GM13977 (cell line): ENCODE measurements at regions not wholly inside any gene's neighbourhood (a gene's known extent, or its start where the extent isn't known, plus 50 kb on each side); places are given as distances from the start of the nearest gene placed in this dataset.

Experiments used
- DNase-seq: peaks from one replicate; pipeline ENCODE4 v3.0.0; 2012; ENCODE audit warnings: low spot score
- CTCF ChIP-seq: IDR thresholded peaks from 2 replicates; pipeline ENCODE4 v1.5.1; 2012; ENCODE audit warnings: mild to moderate bottlenecking, control low read depth; ENCODE audit not compliant: insufficient read depth; ENCODE audit errors: extremely low read depth, missing control alignments
- in situ Hi-C: fragments of 300-500 bp; cut with MboI; formaldehyde crosslinking; loops from one replicate; pipeline ENCODE4 v1.12.0; 2022; ENCODE audit warnings: low sequenced_read_pairs, low pct_unique_long_range_greater_than_20kb, mixed read lengths, inconsistent platforms; ENCODE audit not compliant: unreplicated experiment

- in situ Hi-C loops = no loop called here
- no peak for TF ChIP-seq CTCF
- DNase-seq = no peak
These were observed 201.5 kb downstream of the KCNJ2 start for GRCh38 chr17:70370816-70371215.

GRCh38 chr17:70373369-70373768 lies 204.0 kb downstream of the KCNJ2 start:
- TF ChIP-seq CTCF = no peak
- in situ Hi-C loops = no loop called here
- DNase-seq = no peak

DNA sequence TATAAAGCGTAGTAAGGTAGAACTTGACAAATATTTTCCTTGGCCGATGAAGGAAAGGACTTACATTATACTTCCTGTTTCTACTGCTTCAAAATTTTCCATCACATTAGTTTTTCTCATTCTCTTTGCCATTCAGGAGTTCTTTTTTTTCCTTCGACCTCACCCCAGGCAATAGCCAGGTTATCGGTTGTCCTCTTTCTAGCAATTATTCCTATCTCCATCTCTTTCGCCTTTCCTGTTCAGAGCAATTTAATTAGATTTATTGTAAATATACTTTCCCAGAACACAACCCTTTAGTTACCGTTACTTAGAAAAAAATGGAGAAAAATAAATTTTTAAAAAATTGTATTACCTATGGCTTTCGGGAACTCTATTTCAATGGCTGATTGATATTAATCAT lies 205.2 kb downstream of the KCNJ2 start:
- TF ChIP-seq CTCF = no peak
- DNase-seq = no peak
- in situ Hi-C loops = no loop called here

DNA sequence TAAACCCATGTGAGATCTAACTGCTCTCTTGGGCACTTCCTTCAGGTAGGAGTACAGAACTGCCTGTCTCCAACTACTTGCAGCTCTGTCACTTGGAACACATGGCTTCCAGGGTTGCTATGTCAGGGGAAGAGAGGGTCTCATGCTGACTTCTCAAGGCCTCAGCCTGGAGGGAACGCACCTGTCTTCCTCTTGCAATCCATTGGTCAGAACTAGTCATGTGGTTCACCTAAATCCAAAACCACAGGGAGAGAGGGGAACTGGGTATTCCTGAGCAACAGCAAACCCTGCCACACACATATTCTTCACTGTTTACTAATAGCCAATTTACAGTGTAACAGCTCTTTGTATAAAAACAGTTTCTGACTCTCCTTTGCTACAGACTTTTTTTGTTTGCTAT lies 206.1 kb downstream of the KCNJ2 start:
- in situ Hi-C loops = no loop called here
- TF ChIP-seq CTCF = no peak
- no peak for DNase-seq

DNA sequence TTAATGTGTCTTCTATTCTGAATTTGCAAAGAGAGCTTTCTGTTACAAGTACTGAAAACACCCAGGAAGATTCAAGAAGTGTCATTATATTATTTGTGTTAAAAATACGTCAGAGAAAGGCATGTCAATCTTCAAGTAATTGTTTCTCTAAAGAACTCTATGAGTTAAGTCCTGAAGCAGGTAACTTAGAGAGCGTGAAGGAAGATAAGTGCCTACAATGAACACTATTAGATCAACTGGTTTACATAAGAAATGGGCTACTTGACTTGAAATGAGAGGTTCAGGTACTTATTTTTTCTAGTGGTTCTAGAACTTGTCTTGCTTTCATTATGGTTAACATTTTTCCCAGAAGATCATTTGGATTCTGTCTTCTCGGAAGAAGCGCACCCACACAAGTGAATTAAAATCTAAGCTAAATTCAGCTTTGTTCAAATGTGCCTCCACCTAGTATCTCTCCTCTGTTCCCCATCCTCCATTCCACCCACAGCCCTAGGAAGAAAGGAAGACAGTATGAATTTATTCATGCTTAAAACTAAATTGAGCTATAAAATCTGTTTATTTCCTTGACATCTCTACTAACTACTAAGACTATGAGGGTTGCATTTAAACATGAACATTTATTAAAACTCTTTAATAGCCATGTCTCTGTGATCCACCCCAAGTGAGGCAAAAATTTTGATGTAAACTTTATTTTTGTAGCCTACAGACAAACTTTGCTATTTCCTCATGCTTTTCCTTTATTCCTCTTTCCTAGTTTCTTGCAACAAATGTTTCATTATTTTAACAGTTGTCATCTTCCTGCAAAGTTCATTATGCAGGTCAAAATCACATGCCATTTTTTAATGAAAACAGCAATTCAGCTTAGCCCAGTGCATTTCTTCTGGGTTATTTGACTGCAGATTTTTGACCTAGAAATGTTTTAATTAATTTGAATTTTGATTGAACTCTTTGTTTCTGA lies 206.8 kb downstream of the KCNJ2 start:
- no peak for TF ChIP-seq CTCF
- in situ Hi-C loops = no loop called here
- DNase-seq = no peak

GRCh38 chr17:70377654-70378053 lies 208.3 kb downstream of the KCNJ2 start:
- in situ Hi-C loops = no loop called here
- no peak for TF ChIP-seq CTCF
- no peak for DNase-seq
